Ovary (tissue), 7 donors: ENCODE measurements at regions not wholly inside any gene's neighbourhood (a gene's known extent, or its start where the extent isn't known, plus 50 kb on each side); places are given as distances from the start of the nearest gene placed in this dataset.

Experiments used
- DNase-seq, 5 donors: peaks; one replicate each; pipeline ENCODE4 v3.0.0-alpha.2; 2019 to 2020
- H3K27ac ChIP-seq, 2 donors: fragments of 200-600 bp; one replicate each; pipeline versions ENCODE4 v1.5.1 to v1.8.0; 2019 to 2022
- H3K27me3 ChIP-seq: fragments of 200-600 bp; one replicate; pipeline ENCODE4 v1.8.0; 2022
- H3K36me3 ChIP-seq: fragments of 200-600 bp; sonication (generic); one replicate; pipeline ENCODE4 v1.5.1; 2019
- H3K4me1 ChIP-seq: one replicate; pipeline ENCODE4 v1.8.1; 2013; ENCODE audit warnings: mild to moderate bottlenecking, moderate library complexity; ENCODE audit not compliant: insufficient read depth
- H3K4me3 ChIP-seq: fragments of 200-600 bp; sonication (generic); one replicate; pipeline ENCODE4 v1.5.1; 2017
- H3K9me3 ChIP-seq, 2 donors: fragments of 200-600 bp in 1 of 2; sonication (generic) in 1 of 2; one replicate each; pipeline versions ENCODE4 v1.5.1 to v1.8.1; 2013 to 2019; ENCODE audit warnings: mild to moderate bottlenecking in 1 of 2, moderate library complexity in 1 of 2
- CTCF ChIP-seq, 3 donors: fragments of 450-650 bp in 2 of 3; fragments of 200-600 bp in 1 of 3; IDR thresholded peaks; one replicate each; pipeline versions ENCODE4 v1.5.1 to v1.8.0; 2016 to 2022; ENCODE audit warnings: antibody characterized with exemption in 3 of 3, mild to moderate bottlenecking in 1 of 3
- EP300 ChIP-seq: sonication (generic); formaldehyde crosslinking; IDR thresholded peaks from one replicate; pipeline ENCODE4 v1.6.1; 2017; ENCODE audit warnings: antibody characterized with exemption
- POLR2A ChIP-seq: fragments of 450-650 bp; IDR thresholded peaks from one replicate; pipeline ENCODE4 v1.6.1; 2017; ENCODE audit warnings: antibody characterized with exemption, mild to moderate bottlenecking, moderate library complexity
- WGBS, 3 donors: extraction: QIAGEN DNeasy Blood & Tissue Kit in 1 of 3; methylation state at CpG; one replicate each; pipeline versions ENCODE4 v1.1.5 to v1.1.7; 2013 to 2017; 5-methylcytosine and 5-hydroxymethylcytosine counted together
- intact Hi-C, 4 donors: fragments of 100-400 bp; cut with DNase I; formaldehyde crosslinking; loops; one replicate each; pipeline versions ENCODE4 v1.11.0 to v1.15.1; 2022 to 2023
- donor health status: DM: no; HTN: no; CAD: no; lungs with moderate emphysema.
- donor health status: DM: no; HTN: no; CAD: no.
- donor health status: Bipolar disorder and iron deficiency.
- donor health status: DM: no; HTN: no; CAD: no.
- donor health status: DM: yes; HTN: yes; CAD: no.

GRCh38 chr12:115185506-115185905 is 501.5 kb upstream of the TBX3 start:
- Histone ChIP-seq H3K4me1 (no peaks in the 10 kb centered on the region), H3K9me3 (no peaks in the 10 kb centered on the region), H3K36me3 (no peaks in the 10 kb centered on the region), H3K4me3 (no peak overlapping the region), H3K27ac (no peak overlapping the region), H3K27me3 (no peaks in the 10 kb centered on the region)
- TF ChIP-seq POLR2A: no peak
- TF ChIP-seq EP300: no peak
- no peak for TF ChIP-seq CTCF (IDR thresholded peaks at IDR 0.05)
- WGBS, 3 donors: 42 to 57% (median 43%) methylated on average over 4 of the region's 4 CpGs
- intact Hi-C loops: no loop called here
- no peak for DNase-seq

- no peaks in the 10 kb centered on the region for H3K36me3 ChIP-seq
- no peak overlapping the region for H3K4me3 ChIP-seq
- H3K27ac ChIP-seq: no peak overlapping the region
- no peaks in the 10 kb centered on the region for H3K4me1 ChIP-seq
- no peaks in the 10 kb centered on the region for H3K27me3 ChIP-seq
- no peak for DNase-seq
- WGBS, 3 donors: 80 to 91% (median 87%) methylated on average over 3 of the region's 3 CpGs
- TF ChIP-seq CTCF (IDR thresholded peaks at IDR 0.05): no peak
- TF ChIP-seq POLR2A: no peak
- no peak for TF ChIP-seq EP300
- intact Hi-C loops: no loop called here
- no peaks in the 10 kb centered on the region for H3K9me3 ChIP-seq
These were observed 499.8 kb upstream of the TBX3 start for GRCh38 chr12:115183752-115184151.

- 95 to 96% (median 96%) methylated on average over 6 of the region's 6 CpGs for WGBS, 3 donors
- no peak for DNase-seq
- Histone ChIP-seq H3K4me1 (no peaks in the 10 kb centered on the region), H3K27me3 (no peaks in the 10 kb centered on the region), H3K4me3 (no peak overlapping the region), H3K9me3 (no peaks in the 10 kb centered on the region), H3K27ac (no peak overlapping the region), H3K36me3 (no peaks in the 10 kb centered on the region)
- intact Hi-C loops: no loop called here
- no peak for TF ChIP-seq EP300
- TF ChIP-seq POLR2A: no peak
- TF ChIP-seq CTCF (IDR thresholded peaks at IDR 0.05): no peak
These were observed 493.9 kb upstream of the TBX3 start for GRCh38 chr12:115177899-115178298.

DNA sequence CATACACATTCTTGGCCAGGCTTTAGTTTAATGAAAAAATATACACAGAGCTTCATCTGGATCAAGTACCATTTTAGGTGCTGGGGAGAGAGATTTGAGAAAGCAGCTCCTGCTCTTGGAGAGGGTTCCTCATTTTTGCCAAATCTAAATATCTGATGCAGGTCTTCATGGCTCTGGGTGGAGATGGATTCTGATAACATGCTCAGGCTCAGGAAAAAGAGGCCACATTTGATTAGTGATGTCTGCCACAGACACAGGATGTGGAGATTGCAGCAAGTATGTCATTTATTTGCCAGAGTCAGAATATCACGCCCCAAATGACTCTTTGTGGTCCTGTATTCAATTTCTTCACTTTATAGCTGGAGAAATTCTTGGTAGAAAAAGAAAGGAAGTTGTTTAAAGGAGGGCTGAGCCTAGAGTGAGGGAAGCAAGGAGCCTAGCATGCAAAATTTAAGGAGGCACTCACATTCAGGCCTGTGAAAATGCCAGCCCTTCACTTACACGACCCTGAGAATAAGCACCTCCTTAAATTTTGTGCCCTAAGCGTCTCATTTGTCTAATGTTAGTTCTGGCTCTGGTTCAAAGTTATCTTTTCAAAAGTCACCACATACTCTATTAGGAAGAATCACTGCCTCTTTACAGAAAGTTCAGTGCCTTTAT is 492.9 kb upstream of the TBX3 start:
- intact Hi-C loops: no loop called here
- Histone ChIP-seq H3K27me3 (no peaks in the 10 kb centered on the region), H3K9me3 (peaks cover 0 to 3% of the 10 kb centered on the region in 2 donors), H3K36me3 (no peaks in the 10 kb centered on the region), H3K27ac (no peak overlapping the region), H3K4me1 (no peaks in the 10 kb centered on the region), H3K4me3 (no peak overlapping the region)
- WGBS, 3 donors: 54 to 63% (median 56%) methylated on average over 3 of the region's 3 CpGs
- no peak for TF ChIP-seq CTCF (IDR thresholded peaks at IDR 0.05)
- DNase-seq: no peak
